ENCODE measurements at regions not wholly inside any gene's neighbourhood (a gene's known extent, or its start where the extent isn't known, plus 50 kb on each side); places are given as distances from the start of the nearest gene placed in this dataset.

DNA sequence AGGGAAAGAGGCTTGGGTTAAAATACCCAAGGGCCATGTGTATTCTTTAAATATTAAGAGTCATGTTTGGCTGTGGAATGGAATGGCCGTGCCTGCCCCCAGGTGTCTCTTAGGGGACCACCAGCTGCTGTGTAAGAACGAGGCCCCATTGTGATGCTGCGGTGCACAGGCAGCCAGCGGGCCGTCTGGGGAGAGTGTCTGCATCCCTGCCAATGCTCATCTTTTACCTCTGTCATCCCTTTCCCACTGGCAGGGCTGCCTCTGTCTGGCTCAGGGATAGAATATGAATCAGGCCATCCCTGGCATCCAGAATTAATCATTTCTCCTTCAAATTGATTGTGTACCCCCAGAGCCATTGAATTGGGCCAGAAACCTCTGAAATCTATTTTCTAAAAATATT lies 137.8 kb upstream of the GALNT17 start:
- DNase-seq: no peak

DNA sequence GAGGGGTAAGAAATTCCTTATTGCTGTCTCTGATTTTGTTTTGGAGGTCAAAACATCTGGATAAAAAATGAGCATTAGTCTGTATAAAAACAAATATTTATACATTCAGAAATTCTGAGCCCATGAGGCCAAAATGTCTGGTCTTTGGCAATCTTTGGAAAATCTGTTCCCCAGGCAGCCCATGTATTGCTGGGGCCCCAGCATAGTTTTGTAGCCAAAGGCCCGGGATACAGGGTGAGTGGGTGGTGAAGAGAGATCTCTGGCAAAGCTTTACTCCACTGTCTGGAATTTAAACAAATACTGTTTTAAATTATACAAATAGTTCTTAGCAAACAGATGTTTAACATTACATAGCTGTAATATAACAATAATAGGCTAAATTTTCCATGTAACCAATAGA lies 134.7 kb upstream of the GALNT17 start:
- no peak for DNase-seq

DNA sequence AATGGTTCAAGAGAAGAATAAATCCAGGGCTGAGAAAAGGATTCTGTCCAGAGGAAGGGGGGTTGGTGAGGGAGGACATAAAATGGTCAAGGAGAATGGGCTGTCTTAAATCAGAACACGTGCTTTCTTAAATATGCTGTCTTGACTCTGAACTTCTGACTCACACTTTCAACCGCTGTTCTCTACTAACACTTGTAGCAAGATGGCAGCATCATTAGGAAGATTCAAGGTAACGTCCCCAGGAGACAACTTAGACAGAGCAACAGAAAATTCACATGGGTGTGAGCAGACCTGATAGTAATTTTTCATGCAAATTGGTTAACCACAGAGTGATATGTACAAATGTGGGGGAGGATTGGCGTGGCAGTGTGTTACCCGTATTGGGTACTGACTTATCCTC lies 126.8 kb upstream of the GALNT17 start:
- DNase-seq: no peak

DNA sequence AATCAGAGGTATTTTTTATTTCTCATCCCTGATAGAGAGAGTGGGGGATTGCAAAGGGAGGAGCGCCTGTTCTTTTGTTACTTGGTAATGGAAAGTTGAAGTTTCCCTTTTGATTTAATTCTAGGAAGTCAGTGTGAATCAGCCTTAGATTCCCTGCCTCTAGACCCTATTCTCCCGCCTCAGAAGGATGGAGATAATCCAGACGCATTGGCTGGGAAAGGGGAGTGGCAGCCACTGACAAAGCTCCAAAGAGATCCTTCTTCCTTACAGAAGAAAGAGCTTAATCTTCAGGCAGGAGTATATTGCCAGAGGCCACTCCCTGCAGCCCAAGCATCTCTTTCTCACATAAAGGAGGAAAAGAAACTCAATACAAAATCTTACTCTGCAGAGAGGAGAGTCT lies 122.3 kb upstream of the GALNT17 start:
- DNase-seq: no peak

DNA sequence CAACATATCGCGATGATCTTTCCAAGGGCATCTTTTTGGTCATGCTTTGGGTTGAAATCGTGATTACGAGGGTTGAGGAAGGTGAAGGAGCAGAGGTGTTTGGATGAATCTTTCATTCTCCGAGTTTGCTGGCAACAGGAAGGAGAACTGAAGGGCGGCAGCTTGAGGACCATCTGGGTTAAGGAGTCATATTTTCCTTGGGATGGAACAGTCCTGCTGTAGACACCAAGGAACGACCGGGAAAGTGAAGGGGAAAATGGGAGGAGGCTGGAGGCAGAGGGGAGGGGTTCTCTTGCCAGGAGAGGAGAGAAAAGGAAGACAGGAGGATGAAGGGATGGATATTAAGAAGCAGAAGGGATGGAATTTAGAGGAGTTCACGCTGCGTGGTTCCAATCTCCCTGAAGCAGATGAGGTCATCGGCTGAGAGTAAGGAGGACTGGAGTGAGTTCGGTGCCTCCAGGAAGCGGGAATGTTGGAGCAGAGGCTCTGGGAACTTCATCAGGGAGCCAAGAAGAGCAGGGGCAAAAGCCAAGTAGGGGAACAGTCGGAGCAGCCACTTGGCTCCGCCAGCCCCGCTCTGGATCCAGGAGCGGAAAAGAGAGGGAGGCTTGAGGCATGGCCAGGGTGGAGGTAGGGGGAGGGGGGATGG lies 116.6 kb upstream of the GALNT17 start:
- no peak for DNase-seq

DNA sequence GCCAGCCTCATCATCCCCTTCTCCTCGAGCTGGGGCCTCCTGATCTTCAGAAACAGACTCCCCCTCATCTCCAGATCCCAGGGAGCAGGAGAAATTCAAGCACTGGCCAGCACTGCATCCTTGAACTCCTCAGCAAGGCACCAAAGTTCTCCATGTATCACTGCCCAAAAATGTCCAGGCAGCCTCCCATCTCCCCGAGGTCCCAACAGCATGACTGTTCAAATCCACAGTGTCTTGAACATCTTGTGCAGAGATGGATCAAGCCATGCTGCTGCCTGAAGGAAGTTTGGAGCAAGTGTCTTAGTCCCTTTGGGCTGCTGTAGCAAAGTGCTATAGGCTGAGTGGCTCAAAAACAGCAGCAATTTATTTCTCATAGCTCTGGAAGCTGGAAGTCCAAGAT lies 115.5 kb upstream of the GALNT17 start:
- no peak for DNase-seq

DNA sequence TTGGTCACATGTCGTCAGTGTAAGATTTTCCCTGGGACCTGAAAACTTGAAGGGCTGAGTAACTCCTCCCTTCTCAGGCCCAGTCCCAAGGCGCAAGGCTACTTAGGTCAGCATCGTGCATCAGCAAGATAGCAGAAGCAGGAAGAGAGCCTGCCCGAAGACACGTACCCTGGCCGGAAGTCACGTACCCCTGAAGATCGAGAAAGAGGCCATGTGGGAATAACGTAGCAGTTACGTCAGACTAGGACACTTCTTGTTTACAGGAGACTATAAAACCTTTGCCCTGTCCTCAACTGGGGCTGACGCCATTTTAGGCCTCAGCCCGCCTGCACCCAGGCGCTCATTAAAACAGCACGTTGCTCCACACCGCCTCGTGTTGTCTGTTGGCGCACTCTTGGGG lies 114.3 kb upstream of the GALNT17 start:
- DNase-seq: no peak

DNA sequence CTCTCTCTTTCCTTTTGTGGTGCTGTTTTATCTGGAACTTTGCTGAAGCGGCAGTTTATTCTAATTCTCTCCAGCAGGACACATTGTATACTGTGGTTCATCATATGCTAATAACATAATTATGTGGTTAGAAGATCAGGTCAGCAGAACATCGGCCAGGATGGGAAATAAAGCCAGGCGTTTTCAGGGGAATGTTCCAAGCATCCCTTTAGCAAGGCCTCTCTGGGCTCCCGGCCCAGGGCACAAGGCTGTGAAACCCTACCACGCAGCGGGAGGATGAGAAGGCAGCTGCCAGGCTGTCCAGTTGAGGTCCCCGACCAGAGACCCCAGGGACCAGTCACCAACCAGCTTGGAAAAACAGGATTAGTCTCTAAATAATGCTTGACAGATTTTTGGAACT lies 112.2 kb upstream of the GALNT17 start:
- DNase-seq: no peak

DNA sequence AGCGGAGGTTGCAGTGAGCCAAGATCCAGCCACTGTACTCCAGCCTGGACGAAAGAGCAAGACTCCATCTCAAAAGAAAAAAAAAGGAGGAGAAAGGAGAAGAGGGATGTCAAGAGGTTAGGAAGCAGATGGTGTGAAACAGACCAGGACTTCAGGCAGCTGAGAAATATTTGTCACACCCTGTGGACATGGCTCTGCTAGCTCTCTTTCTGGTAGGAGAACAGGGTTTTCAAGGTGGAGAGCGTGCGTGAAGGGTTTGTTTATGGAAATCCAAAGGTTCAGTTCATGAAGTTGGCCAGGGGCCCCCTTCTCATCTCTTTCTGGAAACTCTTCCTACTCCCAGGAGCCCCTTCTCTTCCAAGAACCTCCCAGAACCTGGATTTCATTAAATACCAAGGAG lies 110.8 kb upstream of the GALNT17 start:
- no peak for DNase-seq

DNA sequence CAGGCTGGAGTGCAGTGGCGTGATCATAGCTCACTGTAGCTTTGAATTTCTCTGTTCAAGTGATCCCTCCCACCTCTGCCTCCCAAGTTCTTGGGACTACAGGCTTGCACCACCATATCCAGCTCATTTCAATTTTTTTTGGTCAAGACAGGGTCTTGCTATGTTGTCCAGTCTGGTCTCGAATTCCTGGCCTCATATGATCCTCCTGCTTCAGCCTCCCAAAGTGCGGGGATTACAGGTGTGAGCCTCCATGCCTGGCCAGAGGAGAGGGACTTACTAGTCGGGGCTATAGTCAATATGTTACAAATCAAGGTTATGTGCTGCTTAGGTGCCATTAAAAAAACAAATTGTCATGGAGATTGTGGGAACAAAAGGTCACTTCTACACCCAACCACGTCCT lies 105.3 kb upstream of the GALNT17 start:
- DNase-seq: no peak

DNA sequence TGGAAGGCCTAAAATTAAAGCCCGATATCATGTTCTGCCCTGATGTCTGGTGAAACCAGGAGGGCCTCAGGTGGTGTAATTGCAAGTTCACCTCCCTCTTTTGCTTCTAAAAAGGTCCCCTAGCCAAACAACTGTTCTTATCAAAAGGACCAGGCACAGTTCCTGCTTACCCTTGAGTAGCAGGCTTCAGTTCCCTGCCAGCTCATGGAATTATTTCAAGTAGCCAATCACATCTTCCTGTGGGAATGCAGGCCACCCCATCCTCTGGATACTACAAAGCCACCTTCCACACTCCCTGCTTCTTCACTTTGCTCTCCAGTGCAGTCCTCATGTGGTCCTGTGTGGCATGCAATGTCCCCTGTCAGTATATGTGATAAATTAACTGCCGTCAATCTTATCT lies 97.7 kb upstream of the GALNT17 start:
- no peak for DNase-seq

DNA sequence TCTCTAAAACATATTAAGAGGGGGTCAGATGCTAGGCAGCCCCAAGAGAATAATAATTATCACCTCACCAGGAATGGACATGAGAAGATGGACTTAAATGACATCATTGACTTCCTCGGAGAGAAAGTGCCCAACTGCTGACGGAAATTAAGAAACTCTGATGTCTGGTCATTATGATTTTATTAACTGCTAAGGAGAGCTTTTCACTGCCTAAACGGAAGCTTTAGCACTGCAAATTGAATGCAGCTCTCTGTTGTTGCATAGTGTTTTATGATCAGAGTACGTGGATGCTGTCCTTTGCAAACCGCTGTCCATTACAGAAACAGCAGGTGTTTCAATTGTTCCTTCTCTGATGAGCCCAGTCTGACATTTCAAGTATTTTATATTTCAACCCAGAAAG lies 89.4 kb upstream of the GALNT17 start:
- DNase-seq: no peak

DNA sequence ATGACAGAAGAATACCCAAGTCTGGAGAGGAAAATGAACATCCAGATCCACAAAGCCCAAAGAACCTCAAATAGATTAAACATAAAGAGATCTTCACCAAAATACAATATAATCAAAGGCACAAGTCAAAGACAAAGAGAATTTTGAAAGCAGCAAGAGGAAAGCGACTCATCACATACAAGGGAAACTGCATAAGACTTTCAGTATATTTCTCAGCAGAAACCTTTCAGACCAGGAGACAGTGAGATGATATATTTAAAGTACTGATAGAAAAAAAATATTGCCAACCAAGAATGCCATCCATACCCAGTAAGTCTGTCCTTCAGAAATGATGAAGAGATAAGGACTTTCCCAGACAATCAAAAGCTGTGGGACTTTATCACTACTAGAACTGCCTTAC lies 81.5 kb upstream of the GALNT17 start:
- DNase-seq: no peak

DNA sequence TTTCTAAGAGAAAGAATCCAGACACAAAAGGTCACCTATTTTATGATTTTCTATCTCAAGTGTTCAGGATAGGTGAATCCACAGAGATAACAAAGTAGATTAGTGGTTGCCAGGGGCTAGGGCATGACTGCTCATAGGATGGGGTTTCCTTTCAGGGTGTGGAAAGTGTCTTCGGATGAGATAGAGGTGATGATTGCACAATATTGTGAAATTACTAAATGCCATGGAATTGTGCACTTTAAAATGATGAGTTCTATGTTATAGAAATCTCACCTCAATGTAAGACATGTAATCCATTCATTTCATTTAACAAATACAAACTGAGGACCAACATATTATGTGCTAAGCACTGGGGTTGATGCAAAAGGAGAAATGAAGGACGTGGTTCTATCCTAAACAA lies 76.4 kb upstream of the GALNT17 start:
- DNase-seq: no peak

DNA sequence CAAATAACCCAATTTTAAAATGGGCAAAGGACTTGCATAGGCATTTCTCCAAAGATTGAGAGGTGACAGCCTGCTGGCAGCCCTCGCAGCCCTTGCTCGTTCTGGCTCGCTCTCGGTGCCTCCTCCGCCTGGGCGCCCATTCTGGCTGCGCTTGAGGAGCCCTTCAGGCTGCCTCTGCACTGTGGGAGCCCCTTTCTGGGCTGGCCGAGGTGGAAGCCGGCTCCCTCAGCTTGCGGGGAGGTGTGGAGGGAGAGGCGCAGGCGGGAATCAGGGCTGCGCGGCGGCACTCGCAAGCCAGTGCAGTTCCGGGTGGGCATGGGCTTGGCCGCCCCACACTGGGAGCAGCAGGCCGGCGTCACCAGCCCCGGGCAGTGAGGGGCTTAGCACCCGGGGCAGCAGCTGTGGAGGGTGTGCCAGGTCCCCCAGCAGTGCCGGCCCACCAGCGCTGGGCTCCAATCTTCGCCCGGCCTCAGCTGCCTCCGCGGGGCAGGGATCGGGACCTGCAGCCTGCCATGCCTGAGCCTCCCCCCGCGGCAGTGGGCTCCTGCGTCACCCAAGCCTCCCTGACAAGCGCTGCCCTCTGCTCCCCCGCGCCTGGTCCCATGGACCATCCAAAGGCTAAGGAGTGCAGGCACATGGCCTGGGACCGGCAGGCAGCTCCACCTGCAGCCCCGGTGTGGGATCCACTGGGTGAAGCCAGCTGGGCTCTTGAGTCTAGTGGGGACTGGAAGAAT lies 54.0 kb upstream of the GALNT17 start:
- DNase-seq: no peak

Measured in activated CD8-positive, alpha-beta memory T cell treated with anti-CD3 and anti-CD28 coated beads for 24 hours (primary cell).